Ishikawa (cell line): ENCODE measurements at regions not wholly inside any gene's neighbourhood (a gene's known extent, or its start where the extent isn't known, plus 50 kb on each side); places are given as distances from the start of the nearest gene placed in this dataset.

ENCODE experiments used
- EP300 ChIP-seq: IDR thresholded peaks from 2 replicates; pipeline ENCODE4 v1.6.1; 2012; ENCODE audit warnings: borderline replicate concordance
- TAF1 ChIP-seq: IDR thresholded peaks from 2 replicates; pipeline ENCODE4 v1.6.1; 2012; ENCODE audit warnings: low read depth, mild to moderate bottlenecking
- YY1 ChIP-seq: IDR thresholded peaks from 2 replicates; pipeline ENCODE4 v1.6.1; 2012; ENCODE audit warnings: low read depth

GRCh38 chr3:84522893-84523292 lies 435.9 kb upstream of the CADM2 start:
- no peak for TF ChIP-seq EP300
- no peak for TF ChIP-seq YY1
- no peak for TF ChIP-seq TAF1
